ENCODE measurements at regions not wholly inside any gene's neighbourhood (a gene's known extent, or its start where the extent isn't known, plus 50 kb on each side); places are given as distances from the start of the nearest gene placed in this dataset.

GRCh38 chr7:52140851-52141250, 824.2 kb upstream of the COBL start:
- Histone ChIP-seq H3K36me3 (ENCODE audit: insufficient read depth) (no peaks in the 10 kb centered on the region), H3K4me1 (ENCODE audit: insufficient read depth) (no peaks in the 10 kb centered on the region), H3K4me3 (ENCODE audit: low read depth, low read length) (no peak overlapping the region), H3K27ac (ENCODE audit: low read depth) (no peak overlapping the region)
- WGBS, result 91% methylated on average over 4 of the region's 4 CpGs
- no peak for DNase-seq (ENCODE audit: extremely low spot score)

- no peak overlapping the region for H3K4me3 ChIP-seq (ENCODE audit: low read depth, low read length)
These were observed 818.8 kb upstream of the COBL start for GRCh38 chr7:52135403-52135802.

GRCh38 chr7:52129278-52129677, 812.7 kb upstream of the COBL start:
- DNase-seq (ENCODE audit: extremely low spot score), result no peak
- no peak overlapping the region for H3K27ac ChIP-seq (ENCODE audit: low read depth)
- H3K4me1 ChIP-seq (ENCODE audit: insufficient read depth), result no peaks in the 10 kb centered on the region
- no peak overlapping the region for H3K4me3 ChIP-seq (ENCODE audit: low read depth, low read length)
- no peaks in the 10 kb centered on the region for H3K36me3 ChIP-seq (ENCODE audit: insufficient read depth)
- WGBS, result 78% methylated on average over 3 of the region's 3 CpGs

More at GRCh38 chr7:52135403-52135802, 818.8 kb upstream of the COBL start:
- DNase-seq (ENCODE audit: extremely low spot score), result no peak
- Histone ChIP-seq H3K4me1 (ENCODE audit: insufficient read depth) (no peaks in the 10 kb centered on the region), H3K36me3 (ENCODE audit: insufficient read depth) (no peaks in the 10 kb centered on the region), H3K27ac (ENCODE audit: low read depth) (no peak overlapping the region)

GRCh38 chr7:52120912-52121311, 804.3 kb upstream of the COBL start:
- H3K4me1 ChIP-seq (ENCODE audit: insufficient read depth), result no peaks in the 10 kb centered on the region
- WGBS, result 64% methylated on average over 3 of the region's 3 CpGs
- no peaks in the 10 kb centered on the region for H3K36me3 ChIP-seq (ENCODE audit: insufficient read depth)
- no peak overlapping the region for H3K4me3 ChIP-seq (ENCODE audit: low read depth, low read length)
- no peak overlapping the region for H3K27ac ChIP-seq (ENCODE audit: low read depth)
- DNase-seq (ENCODE audit: extremely low spot score), result no peak

GRCh38 chr7:52119537-52119936, 802.9 kb upstream of the COBL start:
- H3K36me3 ChIP-seq (ENCODE audit: insufficient read depth), result no peaks in the 10 kb centered on the region
- no peak overlapping the region for H3K27ac ChIP-seq (ENCODE audit: low read depth)
- H3K4me3 ChIP-seq (ENCODE audit: low read depth, low read length), result no peak overlapping the region
- no peak for DNase-seq (ENCODE audit: extremely low spot score)
- H3K4me1 ChIP-seq (ENCODE audit: insufficient read depth), result no peaks in the 10 kb centered on the region
- 45% methylated on average over 2 of the region's 2 CpGs for WGBS

- no peak for DNase-seq (ENCODE audit: extremely low spot score)
- H3K4me1 ChIP-seq (ENCODE audit: insufficient read depth), result no peaks in the 10 kb centered on the region
- WGBS, result 83% methylated on average over 3 of the region's 3 CpGs
- no peak overlapping the region for H3K27ac ChIP-seq (ENCODE audit: low read depth)
- H3K36me3 ChIP-seq (ENCODE audit: insufficient read depth), result no peaks in the 10 kb centered on the region
- H3K4me3 ChIP-seq (ENCODE audit: low read depth, low read length), result no peak overlapping the region
These were observed 797.9 kb upstream of the COBL start for GRCh38 chr7:52114509-52114908.

DNA sequence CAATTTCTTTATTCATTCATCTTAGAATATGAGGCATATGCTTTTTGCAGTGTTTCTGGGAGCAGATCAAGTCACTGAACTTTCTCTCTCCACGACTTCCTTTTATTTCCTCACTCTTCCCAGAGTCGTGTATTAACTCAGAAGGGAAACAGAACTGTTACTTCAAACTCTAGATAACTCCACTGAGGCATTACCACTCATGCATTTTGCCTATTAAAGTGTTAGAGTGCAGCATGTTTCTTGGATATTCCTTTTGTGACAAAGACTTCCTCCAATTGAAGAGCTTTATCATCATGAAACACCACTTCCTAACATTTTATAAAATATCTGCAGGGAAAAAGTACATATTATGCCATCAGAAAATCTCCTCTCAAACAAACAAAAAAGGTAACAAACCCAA, 797.4 kb upstream of the COBL start:
- Histone ChIP-seq H3K36me3 (ENCODE audit: insufficient read depth) (no peaks in the 10 kb centered on the region), H3K4me3 (ENCODE audit: low read depth, low read length) (no peak overlapping the region), H3K4me1 (ENCODE audit: insufficient read depth) (no peaks in the 10 kb centered on the region), H3K27ac (ENCODE audit: low read depth) (no peak overlapping the region)
- 43% methylated on average over 2 of the region's 2 CpGs for WGBS
- DNase-seq (ENCODE audit: extremely low spot score), result no peak

DNA sequence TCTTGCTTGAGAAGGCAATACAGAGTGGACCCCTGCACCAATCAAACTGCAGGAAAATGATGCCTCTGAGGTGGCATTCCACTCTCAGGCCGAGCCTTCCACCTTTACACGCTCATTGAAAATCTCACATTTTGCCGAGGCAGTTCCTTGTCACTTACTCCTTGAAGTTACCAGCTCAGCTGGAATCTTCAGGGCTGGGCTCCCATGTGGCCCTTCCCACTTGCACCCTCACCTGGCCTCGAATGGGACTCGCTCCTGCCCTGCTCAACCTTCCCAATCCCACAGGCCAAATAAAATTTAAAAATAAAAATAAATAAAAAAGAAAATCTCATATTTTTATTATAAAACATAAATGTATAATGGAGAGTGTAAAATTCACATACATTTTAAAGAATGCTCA, 790.7 kb upstream of the COBL start:
- Histone ChIP-seq H3K4me1 (ENCODE audit: insufficient read depth) (no peaks in the 10 kb centered on the region), H3K27ac (ENCODE audit: low read depth) (no peak overlapping the region), H3K4me3 (ENCODE audit: low read depth, low read length) (no peak overlapping the region), H3K36me3 (ENCODE audit: insufficient read depth) (no peaks in the 10 kb centered on the region)
- DNase-seq (ENCODE audit: extremely low spot score), result no peak
- 86% methylated on average over 5 of the region's 5 CpGs for WGBS

GRCh38 chr7:52095861-52096260, 779.3 kb upstream of the COBL start:
- Histone ChIP-seq H3K4me3 (ENCODE audit: low read depth, low read length) (no peak overlapping the region), H3K4me1 (ENCODE audit: insufficient read depth) (no peaks in the 10 kb centered on the region), H3K27ac (ENCODE audit: low read depth) (no peak overlapping the region), H3K36me3 (ENCODE audit: insufficient read depth) (no peaks in the 10 kb centered on the region)
- no peak for DNase-seq (ENCODE audit: extremely low spot score)
- 93% methylated on average over 1 of the region's 1 CpG for whole genome bisulfite sequencing

- no peak for DNase-seq (ENCODE audit: extremely low spot score)
- no peaks in the 10 kb centered on the region for H3K4me1 ChIP-seq (ENCODE audit: insufficient read depth)
These were observed 775.4 kb upstream of the COBL start for GRCh38 chr7:52091996-52092395.

GRCh38 chr7:52091101-52091500, 774.5 kb upstream of the COBL start:
- Histone ChIP-seq H3K27ac (ENCODE audit: low read depth) (no peak overlapping the region), H3K4me1 (ENCODE audit: insufficient read depth) (no peaks in the 10 kb centered on the region), H3K4me3 (ENCODE audit: low read depth, low read length) (no peak overlapping the region), H3K36me3 (ENCODE audit: insufficient read depth) (no peaks in the 10 kb centered on the region)
- no peak for DNase-seq (ENCODE audit: extremely low spot score)
- WGBS, result 77% methylated on average over 6 of the region's 6 CpGs

More at GRCh38 chr7:52091996-52092395, 775.4 kb upstream of the COBL start:
- WGBS, result 68% methylated on average over 2 of the region's 2 CpGs
- H3K36me3 ChIP-seq (ENCODE audit: insufficient read depth), result no peaks in the 10 kb centered on the region
- no peak overlapping the region for H3K27ac ChIP-seq (ENCODE audit: low read depth)
- H3K4me3 ChIP-seq (ENCODE audit: low read depth, low read length), result no peak overlapping the region

- Histone ChIP-seq H3K36me3 (ENCODE audit: insufficient read depth) (no peaks in the 10 kb centered on the region), H3K4me3 (ENCODE audit: low read depth, low read length) (peak overlapping the region; percentile 8), H3K4me1 (ENCODE audit: insufficient read depth) (no peaks in the 10 kb centered on the region), H3K27ac (ENCODE audit: low read depth) (no peak overlapping the region)
- DNase-seq (ENCODE audit: extremely low spot score), result no peak
- 15% methylated on average over 49 of the region's 49 CpGs for WGBS
These were observed 771.6 kb upstream of the COBL start for GRCh38 chr7:52088008-52088901.

DNA sequence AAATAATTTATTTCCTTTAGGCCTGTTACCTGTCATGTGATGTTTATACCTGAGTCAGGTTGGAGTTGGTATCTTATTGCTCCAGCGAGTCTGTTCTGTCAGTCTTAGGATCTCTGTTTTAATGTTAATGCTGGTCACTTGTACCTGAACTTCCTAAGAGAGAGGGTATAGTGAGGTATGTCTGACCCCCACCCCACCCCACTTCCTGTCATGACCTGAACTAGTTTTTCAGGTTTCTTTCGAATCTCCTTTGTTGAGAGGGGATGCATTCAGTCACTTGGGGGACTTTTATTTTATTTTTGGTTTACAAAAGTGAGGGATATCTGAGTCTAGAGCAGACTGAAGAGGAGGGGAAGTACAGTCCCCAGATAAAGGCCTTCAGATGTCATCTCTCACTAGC, 769.0 kb upstream of the COBL start:
- Histone ChIP-seq H3K4me1 (ENCODE audit: insufficient read depth) (no peaks in the 10 kb centered on the region), H3K4me3 (ENCODE audit: low read depth, low read length) (no peak overlapping the region), H3K36me3 (ENCODE audit: insufficient read depth) (no peaks in the 10 kb centered on the region), H3K27ac (ENCODE audit: low read depth) (no peak overlapping the region)
- WGBS, result 74% methylated on average over 2 of the region's 2 CpGs
- no peak for DNase-seq (ENCODE audit: extremely low spot score)

DNA sequence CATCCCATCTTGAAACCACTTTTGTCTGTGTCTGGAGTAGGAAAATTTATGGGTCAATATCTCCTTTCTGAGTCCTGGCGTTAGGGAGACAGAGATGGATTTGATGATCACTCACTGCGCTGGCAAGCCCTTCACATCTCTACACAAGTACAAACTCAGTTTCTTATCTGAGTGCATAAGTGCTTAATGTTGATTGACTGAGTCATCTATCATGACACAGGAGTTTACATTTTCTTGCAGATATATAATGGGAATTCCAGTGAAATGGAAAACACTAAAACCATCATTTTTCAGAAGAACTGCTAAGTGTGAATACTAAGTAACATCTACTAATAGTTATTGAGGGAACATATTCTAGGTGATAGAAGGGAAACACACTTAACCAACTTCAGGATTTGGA, 763.9 kb upstream of the COBL start:
- 46% methylated on average over 2 of the region's 2 CpGs for WGBS
- Histone ChIP-seq H3K27ac (ENCODE audit: low read depth) (no peak overlapping the region), H3K4me1 (ENCODE audit: insufficient read depth) (no peaks in the 10 kb centered on the region), H3K4me3 (ENCODE audit: low read depth, low read length) (no peak overlapping the region), H3K36me3 (ENCODE audit: insufficient read depth) (no peaks in the 10 kb centered on the region)
- no peak for DNase-seq (ENCODE audit: extremely low spot score)

Measured in urinary bladder (tissue), 3 donors.